T-helper 1 cell (primary cell): ENCODE measurements at regions not wholly inside any gene's neighbourhood (a gene's known extent, or its start where the extent isn't known, plus 50 kb on each side); places are given as distances from the start of the nearest gene placed in this dataset.

Source experiments
- DNase-seq, 5 donors: peaks; one replicate each; pipeline ENCODE4 v3.0.0-alpha.2; 2012 to 2020

- no peak for DNase-seq
Measured at GRCh38 chr2:187274146-187274545, 173.9 kb downstream of the CALCRL start.

- no peak for DNase-seq
Measured at GRCh38 chr2:187272255-187272654, 175.8 kb downstream of the CALCRL start.

- no peak for DNase-seq
Measured at GRCh38 chr2:187271825-187272224, 176.2 kb downstream of the CALCRL start.

- DNase-seq, result no peak
Measured at GRCh38 chr2:187266645-187267044, 181.4 kb downstream of the CALCRL start.

GRCh38 chr2:187266147-187266546 lies 181.9 kb downstream of the CALCRL start:
- DNase-seq, result no peak

GRCh38 chr2:187264612-187265011 lies 183.4 kb downstream of the CALCRL start:
- DNase-seq, result no peak

GRCh38 chr2:187263675-187264560 lies 184.1 kb downstream of the CALCRL start:
- DNase-seq, result no peak

- DNase-seq, result no peak
Measured at GRCh38 chr2:187261705-187262104, 186.3 kb downstream of the CALCRL start.

GRCh38 chr2:187252063-187252462 lies 196.0 kb downstream of the CALCRL start:
- DNase-seq, result no peak

- no peak for DNase-seq
Measured at GRCh38 chr2:187250137-187250536, 197.9 kb downstream of the CALCRL start.

GRCh38 chr2:187233811-187234210 lies 214.2 kb downstream of the CALCRL start:
- no peak for DNase-seq

- no peak for DNase-seq
Measured at GRCh38 chr2:187232749-187233148, 215.3 kb downstream of the CALCRL start.

GRCh38 chr2:187230088-187230487 lies 218.0 kb downstream of the CALCRL start:
- no peak for DNase-seq

- no peak for DNase-seq
Measured at GRCh38 chr2:187228986-187229385, 219.1 kb downstream of the CALCRL start.

- no peak for DNase-seq
Measured at GRCh38 chr2:187224989-187225388, 223.1 kb downstream of the CALCRL start.

GRCh38 chr2:187220071-187220470 lies 228.0 kb downstream of the CALCRL start:
- DNase-seq, result no peak

GRCh38 chr2:187215532-187216240 lies 232.4 kb downstream of the CALCRL start:
- DNase-seq, result no peak

GRCh38 chr2:187214306-187214705 lies 233.7 kb downstream of the CALCRL start:
- no peak for DNase-seq

- DNase-seq, result no peak
Measured at GRCh38 chr2:187213798-187214197, 234.3 kb downstream of the CALCRL start.

GRCh38 chr2:187210726-187211125 lies 237.3 kb downstream of the CALCRL start:
- no peak for DNase-seq

- DNase-seq, result no peak
Measured at GRCh38 chr2:187208199-187208785, 239.8 kb downstream of the CALCRL start.

GRCh38 chr2:187207126-187207525 lies 240.9 kb downstream of the CALCRL start:
- DNase-seq, result no peak

- no peak for DNase-seq
Measured at GRCh38 chr2:187206471-187206870, 241.6 kb downstream of the CALCRL start.

GRCh38 chr2:187206071-187206470 lies 242.0 kb downstream of the CALCRL start:
- no peak for DNase-seq
